Brain microvascular endothelial cell (primary cell): ENCODE measurements at regions not wholly inside any gene's neighbourhood (a gene's known extent, or its start where the extent isn't known, plus 50 kb on each side); places are given as distances from the start of the nearest gene placed in this dataset.

Source experiments
- DNase-seq: peaks from one replicate; pipeline ENCODE4 v3.0.0-alpha.2; 2020
- H3K27ac ChIP-seq: fragments of 250-450 bp; sonication (Bioruptor Pico); 2 replicates; pipeline ENCODE4 v1.5.1; 2020; ENCODE audit warnings: mild to moderate bottlenecking, moderate library complexity
- H3K27me3 ChIP-seq: fragments of 250-450 bp; sonication (Bioruptor Pico); replicated peaks from 2 replicates; pipeline ENCODE4 v1.5.1; 2020; ENCODE audit warnings: mild to moderate bottlenecking
- H3K36me3 ChIP-seq: fragments of 250-450 bp; sonication (Bioruptor Pico); replicated peaks from 2 replicates; pipeline ENCODE4 v1.5.1; 2020; ENCODE audit warnings: mild to moderate bottlenecking
- H3K4me3 ChIP-seq: 2 replicates; pipeline ENCODE4 v1.5.1; 2011; ENCODE audit warnings: low read depth, mild to moderate bottlenecking, control low read depth, low read length, moderate library complexity
- CTCF ChIP-seq: IDR thresholded peaks from 2 replicates; pipeline ENCODE4 v1.5.1; 2011; ENCODE audit warnings: low read depth, mild to moderate bottlenecking, moderate library complexity, low read length, control low read depth, inconsistent platforms; ENCODE audit errors: missing control alignments
- in situ Hi-C: cut with HindIII; loops from 2 replicates; pipeline ENCODE4 v1.10.0; 2017; ENCODE audit warnings: low sequenced_read_pairs, low pct_ligation_motif_present

- H3K27ac ChIP-seq = no peak overlapping the region
- no peaks in the 10 kb centered on the region for H3K36me3 ChIP-seq
- TF ChIP-seq CTCF = no peak
- no peak for DNase-seq
- no peak overlapping the region for H3K4me3 ChIP-seq
- no peaks in the 10 kb centered on the region for H3K27me3 ChIP-seq
- in situ Hi-C loops = no loop called here
Observed at GRCh38 chr7:114312649-114313048, 102.0 kb upstream of the FOXP2 start.

GRCh38 chr7:114310345-114311110 is 104.1 kb upstream of the FOXP2 start:
- Histone ChIP-seq H3K36me3 (no peaks in the 10 kb centered on the region), H3K27me3 (no peaks in the 10 kb centered on the region), H3K4me3 (no peak overlapping the region), H3K27ac (no peak overlapping the region)
- in situ Hi-C loops = no loop called here
- DNase-seq = no peak
- no peak for TF ChIP-seq CTCF

DNA sequence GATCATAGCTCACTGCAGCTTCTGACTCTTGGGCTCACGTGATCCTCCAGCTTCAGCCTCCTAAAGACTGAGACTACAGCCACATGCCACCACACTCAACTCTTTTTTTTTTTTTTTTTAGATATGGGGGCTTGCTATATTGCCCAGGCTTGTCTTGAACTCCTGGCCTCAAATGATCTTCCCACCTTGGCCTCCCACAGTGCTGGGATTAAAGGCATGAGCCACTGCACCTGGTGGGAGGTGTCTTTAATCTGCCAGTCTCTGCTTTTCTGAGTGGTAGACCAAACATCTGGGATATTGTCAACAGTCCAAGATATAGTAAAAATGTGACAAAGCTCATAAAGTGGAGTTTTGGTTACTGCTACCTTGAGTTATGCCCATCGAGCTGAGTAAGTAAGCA is 104.9 kb upstream of the FOXP2 start:
- no peaks in the 10 kb centered on the region for H3K27me3 ChIP-seq
- H3K4me3 ChIP-seq = no peak overlapping the region
- no peak overlapping the region for H3K27ac ChIP-seq
- H3K36me3 ChIP-seq = no peaks in the 10 kb centered on the region
- no peak for TF ChIP-seq CTCF
- in situ Hi-C loops = no loop called here
- no peak for DNase-seq

- DNase-seq = no peak
- H3K27ac ChIP-seq = no peak overlapping the region
- in situ Hi-C loops = no loop called here
- H3K4me3 ChIP-seq = no peak overlapping the region
- no peak for TF ChIP-seq CTCF
- no peaks in the 10 kb centered on the region for H3K27me3 ChIP-seq
- no peaks in the 10 kb centered on the region for H3K36me3 ChIP-seq
Observed at GRCh38 chr7:114303301-114303700, 111.3 kb upstream of the FOXP2 start.

GRCh38 chr7:114302858-114303257 is 111.8 kb upstream of the FOXP2 start:
- TF ChIP-seq CTCF = no peak
- H3K36me3 ChIP-seq = no peaks in the 10 kb centered on the region
- H3K27ac ChIP-seq = no peak overlapping the region
- in situ Hi-C loops = no loop called here
- no peak overlapping the region for H3K4me3 ChIP-seq
- no peaks in the 10 kb centered on the region for H3K27me3 ChIP-seq
- no peak for DNase-seq

GRCh38 chr7:114298011-114298410 is 116.6 kb upstream of the FOXP2 start:
- Histone ChIP-seq H3K4me3 (no peak overlapping the region), H3K36me3 (no peaks in the 10 kb centered on the region), H3K27me3 (no peaks in the 10 kb centered on the region), H3K27ac (no peak overlapping the region)
- no peak for DNase-seq
- TF ChIP-seq CTCF = no peak
- in situ Hi-C loops = no loop called here
